ENCODE measurements at regions not wholly inside any gene's neighbourhood (a gene's known extent, or its start where the extent isn't known, plus 50 kb on each side); places are given as distances from the start of the nearest gene placed in this dataset.

GRCh38 chr14:101411151-101411550, 150.1 kb upstream of the DIO3 start:
- TF ChIP-seq, protein P1, sequence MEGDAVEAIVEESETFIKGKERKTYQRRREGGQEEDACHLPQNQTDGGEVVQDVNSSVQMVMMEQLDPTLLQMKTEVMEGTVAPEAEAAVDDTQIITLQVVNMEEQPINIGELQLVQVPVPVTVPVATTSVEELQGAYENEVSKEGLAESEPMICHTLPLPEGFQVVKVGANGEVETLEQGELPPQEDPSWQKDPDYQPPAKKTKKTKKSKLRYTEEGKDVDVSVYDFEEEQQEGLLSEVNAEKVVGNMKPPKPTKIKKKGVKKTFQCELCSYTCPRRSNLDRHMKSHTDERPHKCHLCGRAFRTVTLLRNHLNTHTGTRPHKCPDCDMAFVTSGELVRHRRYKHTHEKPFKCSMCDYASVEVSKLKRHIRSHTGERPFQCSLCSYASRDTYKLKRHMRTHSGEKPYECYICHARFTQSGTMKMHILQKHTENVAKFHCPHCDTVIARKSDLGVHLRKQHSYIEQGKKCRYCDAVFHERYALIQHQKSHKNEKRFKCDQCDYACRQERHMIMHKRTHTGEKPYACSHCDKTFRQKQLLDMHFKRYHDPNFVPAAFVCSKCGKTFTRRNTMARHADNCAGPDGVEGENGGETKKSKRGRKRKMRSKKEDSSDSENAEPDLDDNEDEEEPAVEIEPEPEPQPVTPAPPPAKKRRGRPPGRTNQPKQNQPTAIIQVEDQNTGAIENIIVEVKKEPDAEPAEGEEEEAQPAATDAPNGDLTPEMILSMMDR (conservative IDR thresholded peaks at IDR 0.05; ENCODE audit: low read length), result no peak
- TF ChIP-seq EZH2phosphoT487 (IDR thresholded peaks at IDR 0.05; ENCODE audit: borderline replicate concordance, low read depth, low read length), result no peak

Measured in OCI-LY7 (cell line).